GM19452 (cell line): ENCODE measurements at regions not wholly inside any gene's neighbourhood (a gene's known extent, or its start where the extent isn't known, plus 50 kb on each side); places are given as distances from the start of the nearest gene placed in this dataset.
"Not testable (repeated sequence)": the region's sequence is repeated elsewhere in the genome, so short reads cannot be mapped to it uniquely, and the experiment has no call there.

Experiments
- ATAC-seq: cut with Tn5 transposase; IDR thresholded peaks from one replicate; pipeline ENCODE4 v1.9.1; 2021; ENCODE audit not compliant: unreplicated experiment

- ATAC-seq, result no peak
Measured at GRCh38 chr15:45863881-45864580, 229.2 kb downstream of the SQOR start.

GRCh38 chr15:45866616-45867015, 231.8 kb downstream of the SQOR start:
- ATAC-seq, result no peak

- ATAC-seq, result no peak
Measured at GRCh38 chr15:45867281-45867680, 232.5 kb downstream of the SQOR start.

GRCh38 chr15:45868109-45868691, 233.4 kb downstream of the SQOR start:
- ATAC-seq, result no peak

- no peak for ATAC-seq
Measured at GRCh38 chr15:45869034-45869668, 234.3 kb downstream of the SQOR start.

GRCh38 chr15:45871121-45871855, 236.5 kb downstream of the SQOR start:
- ATAC-seq, result no peak

GRCh38 chr15:45873781-45874180, 239.0 kb downstream of the SQOR start:
- no peak for ATAC-seq

GRCh38 chr15:45874566-45874965, 239.7 kb downstream of the SQOR start:
- not testable (repeated sequence) for ATAC-seq

- ATAC-seq, result no peak
Measured at GRCh38 chr15:45884289-45884688, 249.5 kb downstream of the SQOR start.

GRCh38 chr15:45884755-45885445, 250.1 kb downstream of the SQOR start:
- no peak for ATAC-seq

- no peak for ATAC-seq
Measured at GRCh38 chr15:45885801-45886200, 251.0 kb downstream of the SQOR start.

- no peak for ATAC-seq
Measured at GRCh38 chr15:45891766-45892165, 256.9 kb downstream of the SQOR start.

- no peak for ATAC-seq
Measured at GRCh38 chr15:45892182-45892581, 257.4 kb downstream of the SQOR start.

- no peak for ATAC-seq
Measured at GRCh38 chr15:45903283-45903682, 268.5 kb downstream of the SQOR start.

GRCh38 chr15:45904019-45904418, 269.2 kb downstream of the SQOR start:
- no peak for ATAC-seq

GRCh38 chr15:45906230-45906629, 271.4 kb downstream of the SQOR start:
- ATAC-seq, result no peak

- ATAC-seq, result no peak
Measured at GRCh38 chr15:45910671-45911070, 275.8 kb downstream of the SQOR start.

- ATAC-seq, result no peak
Measured at GRCh38 chr15:45913451-45913850, 278.6 kb downstream of the SQOR start.

GRCh38 chr15:45914425-45914824, 279.6 kb downstream of the SQOR start:
- ATAC-seq, result no peak

- ATAC-seq, result no peak
Measured at GRCh38 chr15:45918839-45919238, 284.0 kb downstream of the SQOR start.

- no peak for ATAC-seq
Measured at GRCh38 chr15:45919806-45920205, 285.0 kb downstream of the SQOR start.
